Neural progenitor cell (in vitro differentiated cells): ENCODE measurements at regions not wholly inside any gene's neighbourhood (a gene's known extent, or its start where the extent isn't known, plus 50 kb on each side); places are given as distances from the start of the nearest gene placed in this dataset.

Source experiments
- EZH2 ChIP-seq: fragments of 200-600 bp; sonication (generic); IDR thresholded peaks from 2 replicates; pipeline ENCODE4 v1.6.1; 2017; ENCODE audit warnings: antibody characterized with exemption, mild to moderate bottlenecking, moderate library complexity
- EZH2phosphoT487 ChIP-seq: fragments of 200-600 bp; sonication (generic); IDR thresholded peaks from 2 replicates; pipeline ENCODE4 v1.6.1; 2017; ENCODE audit warnings: antibody characterized with exemption
- TF ChIP-seq, protein P1 (sequence below): fragments of 200-600 bp; sonication (generic); IDR thresholded peaks from 2 replicates; pipeline ENCODE4 v1.5.1; 2017; ENCODE audit warnings: antibody characterized with exemption, mild to moderate bottlenecking

DNA sequence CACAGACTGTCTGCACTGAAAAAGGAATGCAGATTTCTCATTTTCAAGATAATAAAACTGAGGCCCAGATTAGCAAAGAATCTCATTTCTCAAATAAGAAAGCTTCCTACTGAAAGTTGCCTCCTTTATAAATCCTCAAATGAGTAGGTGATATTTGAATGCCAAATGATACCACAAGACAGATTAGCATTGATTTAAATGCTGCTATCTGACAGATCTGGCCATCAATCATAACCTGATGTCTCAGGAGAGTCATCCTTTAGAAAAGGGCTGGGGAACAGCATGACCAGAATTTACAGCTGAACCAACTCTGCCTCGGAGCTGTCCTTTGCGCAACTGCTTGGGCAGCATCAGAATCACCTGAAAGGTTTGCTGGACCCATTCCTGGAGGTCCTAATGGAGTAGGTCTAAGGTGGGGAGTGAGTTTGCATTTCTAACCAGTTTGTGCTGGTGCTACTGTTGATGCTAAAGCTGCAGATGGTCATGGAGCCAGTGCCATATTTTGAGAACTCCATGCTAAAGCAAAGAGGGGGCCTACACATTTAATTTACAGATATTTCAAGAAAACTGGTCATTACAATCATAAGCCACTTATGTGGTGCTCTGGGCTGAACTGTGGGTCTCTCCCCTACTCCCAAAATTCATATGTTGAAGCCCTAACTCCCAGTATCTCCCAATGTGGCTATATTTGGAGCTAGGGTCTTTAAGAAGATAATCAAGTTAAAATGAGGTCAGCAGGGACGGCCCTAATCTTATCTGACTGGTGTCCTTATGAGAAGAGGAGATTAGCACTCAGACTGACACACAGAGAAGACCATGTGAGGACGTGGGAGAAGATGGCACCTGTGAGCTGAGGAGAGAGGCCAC lies 295.5 kb upstream of the JARID2 start:
- TF ChIP-seq, protein P1, sequence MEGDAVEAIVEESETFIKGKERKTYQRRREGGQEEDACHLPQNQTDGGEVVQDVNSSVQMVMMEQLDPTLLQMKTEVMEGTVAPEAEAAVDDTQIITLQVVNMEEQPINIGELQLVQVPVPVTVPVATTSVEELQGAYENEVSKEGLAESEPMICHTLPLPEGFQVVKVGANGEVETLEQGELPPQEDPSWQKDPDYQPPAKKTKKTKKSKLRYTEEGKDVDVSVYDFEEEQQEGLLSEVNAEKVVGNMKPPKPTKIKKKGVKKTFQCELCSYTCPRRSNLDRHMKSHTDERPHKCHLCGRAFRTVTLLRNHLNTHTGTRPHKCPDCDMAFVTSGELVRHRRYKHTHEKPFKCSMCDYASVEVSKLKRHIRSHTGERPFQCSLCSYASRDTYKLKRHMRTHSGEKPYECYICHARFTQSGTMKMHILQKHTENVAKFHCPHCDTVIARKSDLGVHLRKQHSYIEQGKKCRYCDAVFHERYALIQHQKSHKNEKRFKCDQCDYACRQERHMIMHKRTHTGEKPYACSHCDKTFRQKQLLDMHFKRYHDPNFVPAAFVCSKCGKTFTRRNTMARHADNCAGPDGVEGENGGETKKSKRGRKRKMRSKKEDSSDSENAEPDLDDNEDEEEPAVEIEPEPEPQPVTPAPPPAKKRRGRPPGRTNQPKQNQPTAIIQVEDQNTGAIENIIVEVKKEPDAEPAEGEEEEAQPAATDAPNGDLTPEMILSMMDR, result no peak
- no peak for TF ChIP-seq EZH2phosphoT487
- no peak for TF ChIP-seq EZH2
